ENCODE measurements at regions not wholly inside any gene's neighbourhood (a gene's known extent, or its start where the extent isn't known, plus 50 kb on each side); places are given as distances from the start of the nearest gene placed in this dataset.

GRCh38 chr15:69957175-69957574 is 140.5 kb downstream of the TLE3 start:
- Mint-ChIP-seq H3K36me3 (no peaks in the 10 kb centered on the region), H3K9me3 (0 out of 2 replicates have a peak, but pooled peaks cover 4% of the 10 kb centered on the region), H3K4me1 (peaks cover 24% of the 10 kb centered on the region), H3K27me3 (ENCODE audit: low read depth) (no peaks in the 10 kb centered on the region), H3K27ac (no peak overlapping the region), H3K4me3 (no peak overlapping the region)
- ChIA-PET CTCF (no interaction called here), POLR2A (no interaction called here)
- DNase-seq (ENCODE audit: low spot score) = no peak
- ATAC-seq = no peak
- TF ChIP-seq ATF3 (CRISPR knock-in tag; conservative IDR thresholded peaks at IDR 0.05) (no peak), ESRRA (CRISPR knock-in tag; IDR thresholded peaks at IDR 0.05; ENCODE audit: borderline replicate concordance) (no peak), RORB (CRISPR knock-in tag; IDR thresholded peaks at IDR 0.05) (no peak), ETV6 (CRISPR knock-in tag; IDR thresholded peaks at IDR 0.05) (no peak), EMX1 (CRISPR knock-in tag; IDR thresholded peaks at IDR 0.05) (no peak), NFE2L1 (CRISPR knock-in tag; IDR thresholded peaks at IDR 0.05) (no peak), AFF4 (CRISPR knock-in tag; IDR thresholded peaks at IDR 0.05; ENCODE audit: borderline replicate concordance) (no peak), CREB1 (CRISPR knock-in tag; IDR thresholded peaks at IDR 0.05) (no peak), ARID4B (CRISPR knock-in tag; IDR thresholded peaks at IDR 0.05; ENCODE audit: borderline replicate concordance) (no peak)

GRCh38 chr15:69958496-69959084 is 139.1 kb downstream of the TLE3 start:
- H3K36me3 Mint-ChIP-seq = no peaks in the 10 kb centered on the region
- no peak for TF ChIP-seq OVOL2 (CRISPR knock-in tag; IDR thresholded peaks at IDR 0.05; ENCODE audit: borderline replicate concordance)
- TF ChIP-seq SOX15 (CRISPR knock-in tag; IDR thresholded peaks at IDR 0.05) = no peak
- H3K4me1 Mint-ChIP-seq = peaks cover 24% of the 10 kb centered on the region
- ATAC-seq (peak; percentile 98), DNase-seq (ENCODE audit: low spot score) (peak; percentile 32)
- CTCF ChIA-PET = interaction anchor here (0.7 to 1.0 kb wide), 3 partner anchors 9 to 484 kb away, joined by 3 to 4 read pairs (median 3); no protein-coding TSS in a partner anchor
- no peak overlapping the region for H3K4me3 Mint-ChIP-seq
- H3K27me3 Mint-ChIP-seq (ENCODE audit: low read depth) = no peaks in the 10 kb centered on the region
- 0 out of 2 replicates have a peak, but pooled peaks cover 4% of the 10 kb centered on the region for H3K9me3 Mint-ChIP-seq
- POLR2A ChIA-PET = no interaction called here
- no peak overlapping the region for H3K27ac Mint-ChIP-seq

GRCh38 chr15:69962561-69962960 is 135.2 kb downstream of the TLE3 start:
- no peak for DNase-seq (ENCODE audit: low spot score)
- POLR2A ChIA-PET = no interaction called here

More at GRCh38 chr15:69962561-69962960, 135.2 kb downstream of the TLE3 start:
- no peak for ATAC-seq
- Mint-ChIP-seq H3K27ac (no peak overlapping the region), H3K36me3 (no peaks in the 10 kb centered on the region), H3K4me3 (no peak overlapping the region), H3K4me1 (peaks cover 11% of the 10 kb centered on the region), H3K9me3 (0 out of 2 replicates have a peak, but pooled peaks cover 4% of the 10 kb centered on the region), H3K27me3 (ENCODE audit: low read depth) (no peaks in the 10 kb centered on the region)
- CTCF ChIA-PET = no interaction called here
- no peak for TF ChIP-seq ZNF423 (CRISPR knock-in tag; IDR thresholded peaks at IDR 0.05)
- no peak for TF ChIP-seq ZSCAN18 (CRISPR knock-in tag; IDR thresholded peaks at IDR 0.05)
- no peak for TF ChIP-seq E2F1 (CRISPR knock-in tag; IDR thresholded peaks at IDR 0.05)
- no peak for TF ChIP-seq NR2C2 (CRISPR knock-in tag; IDR thresholded peaks at IDR 0.05)
- TF ChIP-seq ZMAT4 (CRISPR knock-in tag; IDR thresholded peaks at IDR 0.05) = no peak
- TF ChIP-seq MLX (CRISPR knock-in tag; IDR thresholded peaks at IDR 0.05) = no peak
- no peak for TF ChIP-seq ZNF263 (CRISPR knock-in tag; IDR thresholded peaks at IDR 0.05; ENCODE audit: low read depth)

Measured in WTC11 (cell line).